Transverse colon (tissue), 4 donors: ENCODE measurements at regions not wholly inside any gene's neighbourhood (a gene's known extent, or its start where the extent isn't known, plus 50 kb on each side); places are given as distances from the start of the nearest gene placed in this dataset.

ENCODE experiments used
- DNase-seq: peaks from one replicate; pipeline ENCODE4 v3.0.0-alpha.2; 2019
- H3K27ac ChIP-seq, 4 donors: fragments of 200-600 bp; sonication (generic); 2 replicates each; pipeline ENCODE4 v1.5.1; 2016 to 2018; ENCODE audit warnings: inconsistent platforms in 4 of 4
- H3K27me3 ChIP-seq: fragments of 200-600 bp; sonication (generic); 2 replicates; pipeline ENCODE4 v1.5.1; 2017; ENCODE audit warnings: inconsistent platforms
- H3K36me3 ChIP-seq, 4 donors: fragments of 200-600 bp; sonication (generic); 2 replicates each; pipeline ENCODE4 v1.5.1; 2017 to 2019; ENCODE audit warnings: inconsistent platforms in 4 of 4
- H3K4me1 ChIP-seq, 4 donors: fragments of 200-600 bp; sonication (generic); 2 replicates each; pipeline ENCODE4 v1.5.1; 2017 to 2020; ENCODE audit warnings: inconsistent platforms in 4 of 4
- H3K4me3 ChIP-seq, 4 donors: fragments of 200-600 bp; sonication (generic); 1 replicate in 1 of 4; 2 replicates in 3 of 4; pipeline versions ENCODE4 v1.5.1 to v1.6.1; 2017 to 2019; ENCODE audit warnings: inconsistent platforms in 4 of 4
- H3K9me3 ChIP-seq, 2 donors: fragments of 200-600 bp; sonication (generic); 2 replicates each; pipeline ENCODE4 v1.5.1; 2017 to 2019; ENCODE audit warnings: inconsistent platforms in 2 of 2
- EP300 ChIP-seq: sonication (generic); formaldehyde crosslinking; IDR thresholded peaks from one replicate; pipeline ENCODE4 v1.6.1; 2017; ENCODE audit warnings: antibody characterized with exemption, low read depth
- POLR2A ChIP-seq: fragments of 450-650 bp; IDR thresholded peaks from one replicate; pipeline ENCODE4 v1.6.1; 2016; ENCODE audit warnings: antibody characterized with exemption, mild to moderate bottlenecking, moderate library complexity
- POLR2AphosphoS5 ChIP-seq, 3 donors: sonication (generic); formaldehyde crosslinking; IDR thresholded peaks; one replicate each; pipeline ENCODE4 v1.6.1; 2016; ENCODE audit warnings: antibody characterized with exemption in 3 of 3
- WGBS, 2 donors: methylation state at CpG; one replicate each; pipeline ENCODE4 v1.1.5; 2018; ENCODE audit warnings: low coverage in 1 of 2; 5-methylcytosine and 5-hydroxymethylcytosine counted together
- in situ Hi-C, 4 donors: fragments of 200-750 bp; cut with MboI; loops; one replicate each; pipeline versions ENCODE4 v1.15.0 to v1.15.1; 2017; ENCODE audit warnings: low sequenced_read_pairs in 3 of 4, low pct_ligation_motif_present in 1 of 4, low pct_unique_long_range_greater_than_20kb in 1 of 4
- intact Hi-C: fragments of 100-400 bp; cut with DNase I; formaldehyde crosslinking; loops from one replicate; pipeline ENCODE4 v1.15.1; 2023; ENCODE audit warnings: low total_unique reads
- TF ChIP-seq, protein P1 (sequence below), 5 experiments: fragments of 200-600 bp in 3 of 5; fragments of 450-650 bp in 2 of 5; sonication (generic) in 3 of 5; IDR thresholded peaks; 1 replicate in 2 of 5; 2 replicates in 3 of 5; pipeline ENCODE4 v1.5.1; 2016 to 2017; ENCODE audit warnings: antibody characterized with exemption in 5 of 5, inconsistent platforms in 3 of 5, mild to moderate bottlenecking in 2 of 5, moderate library complexity in 1 of 5

- in situ Hi-C loops: no loop called here
- Histone ChIP-seq H3K4me3 (no peak overlapping the region), H3K4me1 (no peaks in the 10 kb centered on the region), H3K9me3 (no peaks in the 10 kb centered on the region), H3K27me3 (no peaks in the 10 kb centered on the region), H3K36me3 (no peaks in the 10 kb centered on the region), H3K27ac (no peak overlapping the region)
- 76 to 100% methylated on average over 1 of the region's 1 CpG for WGBS, 2 donors
- intact Hi-C loops: no loop called here
- no peak for TF ChIP-seq EP300
- TF ChIP-seq, protein P1, sequence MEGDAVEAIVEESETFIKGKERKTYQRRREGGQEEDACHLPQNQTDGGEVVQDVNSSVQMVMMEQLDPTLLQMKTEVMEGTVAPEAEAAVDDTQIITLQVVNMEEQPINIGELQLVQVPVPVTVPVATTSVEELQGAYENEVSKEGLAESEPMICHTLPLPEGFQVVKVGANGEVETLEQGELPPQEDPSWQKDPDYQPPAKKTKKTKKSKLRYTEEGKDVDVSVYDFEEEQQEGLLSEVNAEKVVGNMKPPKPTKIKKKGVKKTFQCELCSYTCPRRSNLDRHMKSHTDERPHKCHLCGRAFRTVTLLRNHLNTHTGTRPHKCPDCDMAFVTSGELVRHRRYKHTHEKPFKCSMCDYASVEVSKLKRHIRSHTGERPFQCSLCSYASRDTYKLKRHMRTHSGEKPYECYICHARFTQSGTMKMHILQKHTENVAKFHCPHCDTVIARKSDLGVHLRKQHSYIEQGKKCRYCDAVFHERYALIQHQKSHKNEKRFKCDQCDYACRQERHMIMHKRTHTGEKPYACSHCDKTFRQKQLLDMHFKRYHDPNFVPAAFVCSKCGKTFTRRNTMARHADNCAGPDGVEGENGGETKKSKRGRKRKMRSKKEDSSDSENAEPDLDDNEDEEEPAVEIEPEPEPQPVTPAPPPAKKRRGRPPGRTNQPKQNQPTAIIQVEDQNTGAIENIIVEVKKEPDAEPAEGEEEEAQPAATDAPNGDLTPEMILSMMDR (IDR thresholded peaks at IDR 0.05): no peak
- no peak for TF ChIP-seq POLR2A
- no peak for TF ChIP-seq POLR2AphosphoS5 (IDR thresholded peaks at IDR 0.05)
- DNase-seq: no peak
Observed at GRCh38 chr2:45232818-45233217, 223.6 kb upstream of the SIX2 start.

DNA sequence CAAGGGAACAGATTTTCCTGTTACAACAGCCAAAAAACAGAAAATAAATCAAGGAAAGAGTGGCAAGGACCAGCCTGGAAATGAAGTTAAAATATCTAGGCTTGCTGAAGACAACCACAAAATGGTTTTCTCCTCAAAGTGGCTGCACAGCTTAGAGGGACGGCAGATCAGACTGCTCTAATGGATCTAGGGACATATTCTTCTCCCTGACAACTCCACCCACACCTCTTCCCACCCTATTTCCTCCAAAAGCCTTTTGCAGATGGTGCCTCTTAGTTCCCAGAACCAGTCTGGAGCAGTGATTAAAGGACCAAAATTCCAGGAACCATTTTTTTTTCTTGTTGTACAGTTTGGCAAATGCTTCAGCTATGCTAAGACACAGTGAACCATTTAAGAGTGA lies 220.2 kb upstream of the SIX2 start:
- in situ Hi-C loops: no loop called here

GRCh38 chr2:45227347-45227746 lies 218.1 kb upstream of the SIX2 start:
- TF ChIP-seq POLR2AphosphoS5 (IDR thresholded peaks at IDR 0.05) (no peak), EP300 (no peak), POLR2A (no peak)
- TF ChIP-seq, protein P1 (IDR thresholded peaks at IDR 0.05): no peak
- no peak overlapping the region for H3K27ac ChIP-seq
- 70% methylated on average over 3 of the region's 3 CpGs; no CpG with 5 or more reads in 1 of the 2 donors for WGBS, 2 donors
- no peak for DNase-seq
- H3K9me3 ChIP-seq: no peaks in the 10 kb centered on the region
- no peaks in the 10 kb centered on the region for H3K36me3 ChIP-seq
- H3K4me1 ChIP-seq: no peaks in the 10 kb centered on the region
- no peaks in the 10 kb centered on the region for H3K27me3 ChIP-seq
- no peak overlapping the region for H3K4me3 ChIP-seq
- in situ Hi-C loops: no loop called here
- intact Hi-C loops: no loop called here

More for the DNA sequence above, 220.2 kb upstream of the SIX2 start:
- Histone ChIP-seq H3K36me3 (no peaks in the 10 kb centered on the region), H3K27me3 (no peaks in the 10 kb centered on the region), H3K4me1 (no peaks in the 10 kb centered on the region), H3K4me3 (no peak overlapping the region), H3K27ac (no peak overlapping the region), H3K9me3 (no peaks in the 10 kb centered on the region)
- no peak for DNase-seq
- 77 to 100% methylated on average over 1 of the region's 1 CpG for WGBS, 2 donors
- TF ChIP-seq, protein P1 (IDR thresholded peaks at IDR 0.05): no peak
- TF ChIP-seq EP300 (no peak), POLR2AphosphoS5 (IDR thresholded peaks at IDR 0.05) (no peak), POLR2A (no peak)
- intact Hi-C loops: no loop called here

DNA sequence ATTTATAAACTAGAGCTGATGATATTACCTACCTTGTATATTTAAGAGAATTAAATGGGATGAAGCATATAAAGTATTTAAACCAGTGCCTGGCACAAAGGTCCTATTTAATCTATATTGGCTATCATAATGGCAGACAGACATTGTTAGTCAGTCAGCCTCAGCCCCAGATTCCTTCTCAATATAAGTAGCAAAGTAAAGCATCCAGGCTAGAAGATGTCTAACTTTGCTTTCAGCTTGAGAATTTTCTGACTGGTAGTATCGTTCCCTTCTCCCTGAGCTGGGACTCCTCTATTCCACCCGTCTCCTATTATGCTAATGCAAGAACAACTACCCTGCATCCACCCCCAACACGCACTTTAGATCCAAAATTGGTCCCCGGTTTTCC lies 215.7 kb upstream of the SIX2 start:
- no peak for DNase-seq
- H3K9me3 ChIP-seq: no peaks in the 10 kb centered on the region
- H3K27ac ChIP-seq: no peak overlapping the region
- H3K27me3 ChIP-seq: peaks cover 9% of the 10 kb centered on the region
- H3K36me3 ChIP-seq: no peaks in the 10 kb centered on the region
- no peaks in the 10 kb centered on the region for H3K4me1 ChIP-seq
- TF ChIP-seq POLR2AphosphoS5 (IDR thresholded peaks at IDR 0.05) (no peak), POLR2A (no peak), EP300 (no peak)
- TF ChIP-seq, protein P1 (IDR thresholded peaks at IDR 0.05): no peak
- intact Hi-C loops (no loop called here), in situ Hi-C loops (no loop called here)
- 83 to 89% methylated on average over 3 to 4 of the region's 4 CpGs for WGBS, 2 donors
- H3K4me3 ChIP-seq: no peak overlapping the region
